ENCODE measurements at regions not wholly inside any gene's neighbourhood (a gene's known extent, or its start where the extent isn't known, plus 50 kb on each side); places are given as distances from the start of the nearest gene placed in this dataset.

GRCh38 chr9:7237473-7238246, 479.9 kb downstream of the KDM4C start:
- intact Hi-C loops (cut with micrococcal nuclease; ENCODE audit: unreplicated experiment) = no loop called here
- H3F3A ChIP-seq (ENCODE audit: insufficient read depth, low read depth) = no peaks in the 10 kb centered on the region
- H3K79me2 ChIP-seq (ENCODE audit: low read depth) = no peaks in the 10 kb centered on the region
- no peaks in the 10 kb centered on the region for H3K36me3 ChIP-seq (ENCODE audit: low read depth)
- ChIA-PET POLR2A (ENCODE audit: unreplicated experiment) (no interaction called here), CTCF (no interaction called here)
- H3K9me3 ChIP-seq (ENCODE audit: insufficient read depth, low read depth) = no peaks in the 10 kb centered on the region
- H3K4me1 ChIP-seq (replicated peaks; ENCODE audit: insufficient read depth) = no peaks in the 10 kb centered on the region
- DNase-seq = no peak
- BruUV-seq (replicated peaks) = no TSS peak
- no peaks in the 10 kb centered on the region for H4K20me1 ChIP-seq (ENCODE audit: insufficient read depth)
- no peak overlapping the region for H2AFZ ChIP-seq
- H3K27me3 ChIP-seq (ENCODE audit: insufficient read depth, low read depth) = peaks cover 10% of the 10 kb centered on the region; the same call in 1 of the 2 replicates
- H3K4me2 ChIP-seq = no peak overlapping the region
- no peaks in the 10 kb centered on the region for H3K9me2 ChIP-seq (ENCODE audit: insufficient read depth)
- TF ChIP-seq CTCF (conservative IDR thresholded peaks at IDR 0.05) (no peak), EZH2 (IDR thresholded peaks at IDR 0.05; ENCODE audit: low read depth) (no peak)
- H3K27ac ChIP-seq = no peak overlapping the region
- H3K4me3 ChIP-seq = no peak overlapping the region

GRCh38 chr9:7236186-7236585, 478.4 kb downstream of the KDM4C start:
- TF ChIP-seq EZH2 (IDR thresholded peaks at IDR 0.05; ENCODE audit: low read depth) (no peak), CTCF (conservative IDR thresholded peaks at IDR 0.05) (no peak)
- POLR2A ChIA-PET (ENCODE audit: unreplicated experiment) = no interaction called here
- H3K4me2 ChIP-seq = no peak overlapping the region
- H3K9me3 ChIP-seq (ENCODE audit: insufficient read depth, low read depth) = no peaks in the 10 kb centered on the region
- no peaks in the 10 kb centered on the region for H3F3A ChIP-seq (ENCODE audit: insufficient read depth, low read depth)
- no peak for DNase-seq
- H3K4me3 ChIP-seq = no peak overlapping the region
- H3K36me3 ChIP-seq (ENCODE audit: low read depth) = no peaks in the 10 kb centered on the region
- intact Hi-C loops (cut with micrococcal nuclease; ENCODE audit: unreplicated experiment) = no loop called here
- no peaks in the 10 kb centered on the region for H3K4me1 ChIP-seq (replicated peaks; ENCODE audit: insufficient read depth)
- H4K20me1 ChIP-seq (ENCODE audit: insufficient read depth) = no peaks in the 10 kb centered on the region
- peaks cover 25% of the 10 kb centered on the region for H3K27me3 ChIP-seq (ENCODE audit: insufficient read depth, low read depth)
- no peak overlapping the region for H2AFZ ChIP-seq
- CTCF ChIA-PET = no interaction called here
- no peaks in the 10 kb centered on the region for H3K79me2 ChIP-seq (ENCODE audit: low read depth)
- no peak overlapping the region for H3K27ac ChIP-seq
- no TSS peak for BruUV-seq (replicated peaks)
- H3K9me2 ChIP-seq (ENCODE audit: insufficient read depth) = no peaks in the 10 kb centered on the region

GRCh38 chr9:7234144-7234543, 476.4 kb downstream of the KDM4C start:
- intact Hi-C loops (cut with micrococcal nuclease; ENCODE audit: unreplicated experiment) = no loop called here
- POLR2A ChIA-PET (ENCODE audit: unreplicated experiment) = no interaction called here
- DNase-seq = peak; percentile 2 to 38

More at GRCh38 chr9:7234144-7234543, 476.4 kb downstream of the KDM4C start:
- Histone ChIP-seq H3K27ac (no peak overlapping the region), H4K20me1 (ENCODE audit: insufficient read depth) (no peaks in the 10 kb centered on the region), H3K4me3 (no peak overlapping the region), H3K27me3 (ENCODE audit: insufficient read depth, low read depth) (peaks cover 42% of the 10 kb centered on the region), H3K4me1 (replicated peaks; ENCODE audit: insufficient read depth) (no peaks in the 10 kb centered on the region), H3K79me2 (ENCODE audit: low read depth) (no peaks in the 10 kb centered on the region), H3K9me2 (ENCODE audit: insufficient read depth) (no peaks in the 10 kb centered on the region), H3K9me3 (ENCODE audit: insufficient read depth, low read depth) (no peaks in the 10 kb centered on the region), H3F3A (ENCODE audit: insufficient read depth, low read depth) (no peaks in the 10 kb centered on the region), H2AFZ (no peak overlapping the region), H3K36me3 (ENCODE audit: low read depth) (no peaks in the 10 kb centered on the region), H3K4me2 (no peak overlapping the region)
- CTCF ChIA-PET = interaction anchor here (0.6 to 0.7 kb wide), 2 partner anchors 277 to 600 kb away, joined by 4 to 7 read pairs; no protein-coding TSS in a partner anchor
- no peak for TF ChIP-seq EZH2 (IDR thresholded peaks at IDR 0.05; ENCODE audit: low read depth)
- peak; percentile 68 for TF ChIP-seq CTCF (conservative IDR thresholded peaks at IDR 0.05)
- no TSS peak for BruUV-seq (replicated peaks)
